AG04450 (cell line): ENCODE measurements at regions not wholly inside any gene's neighbourhood (a gene's known extent, or its start where the extent isn't known, plus 50 kb on each side); places are given as distances from the start of the nearest gene placed in this dataset.

Experiments used
- CTCF ChIA-PET: fragments of 300-600, 350-600 bp; formaldehyde crosslinking; extraction: SDS; loops from one replicate; lab custom pipeline; 2022; ENCODE audit warnings: antibody characterized with exemption, inconsistent platforms; lab: Charles Lee
- POLR2A ChIA-PET: fragments of 350-600 bp; formaldehyde crosslinking; extraction: SDS; loops from one replicate; lab custom pipeline; 2021; ENCODE audit warnings: antibody characterized with exemption, inconsistent platforms; lab: Yijun Ruan, JAX
- DNase-seq: peaks from one replicate; pipeline ENCODE4 v3.0.0-alpha.2; 2011; ENCODE audit warnings: low read depth, low spot score
- H3K27ac ChIP-seq: one replicate; pipeline ENCODE4 v1.5.1; 2012; ENCODE audit warnings: low read depth, low read length, control low read depth
- H3K27me3 ChIP-seq: one replicate; pipeline ENCODE4 v1.6.0; 2012; ENCODE audit warnings: low read length; ENCODE audit not compliant: control insufficient read depth, insufficient read depth
- H3K4me3 ChIP-seq: 2 replicates; pipeline ENCODE4 v1.5.1; 2011; ENCODE audit warnings: mild to moderate bottlenecking, low read depth, low read length, control low read depth
- H3K9me3 ChIP-seq: 2 replicates; pipeline ENCODE4 v1.5.1; 2012; ENCODE audit warnings: low read length; ENCODE audit not compliant: control insufficient read depth, insufficient read depth
- CTCF ChIP-seq: IDR thresholded peaks from 2 replicates; pipeline ENCODE4 v1.5.1; 2011; ENCODE audit warnings: low read depth, low read length, control low read depth, inconsistent platforms

- Histone ChIP-seq H3K4me3 (no peak overlapping the region), H3K27ac (no peak overlapping the region), H3K27me3 (no peaks in the 10 kb centered on the region), H3K9me3 (no peaks in the 10 kb centered on the region)
- DNase-seq, result no peak
- ChIA-PET CTCF (no interaction called here), POLR2A (no interaction called here)
- no peak for TF ChIP-seq CTCF
Measured at GRCh38 chr3:22315925-22316324, 564.9 kb upstream of the ZNF385D start.

GRCh38 chr3:22318325-22318724 lies 567.3 kb upstream of the ZNF385D start:
- TF ChIP-seq CTCF, result no peak
- POLR2A ChIA-PET, result no interaction called here

GRCh38 chr3:22319446-22319845 lies 568.4 kb upstream of the ZNF385D start:
- no peak for DNase-seq
- no peak overlapping the region for H3K27ac ChIP-seq
- H3K4me3 ChIP-seq, result no peak overlapping the region
- H3K27me3 ChIP-seq, result no peaks in the 10 kb centered on the region
- CTCF ChIA-PET, result no interaction called here
- POLR2A ChIA-PET, result no interaction called here
- TF ChIP-seq CTCF, result no peak
- H3K9me3 ChIP-seq, result no peaks in the 10 kb centered on the region

More at GRCh38 chr3:22318325-22318724, 567.3 kb upstream of the ZNF385D start:
- Histone ChIP-seq H3K4me3 (no peak overlapping the region), H3K9me3 (no peaks in the 10 kb centered on the region), H3K27me3 (no peaks in the 10 kb centered on the region), H3K27ac (no peak overlapping the region)
- DNase-seq, result no peak
- CTCF ChIA-PET, result no interaction called here

- ChIA-PET CTCF (no interaction called here), POLR2A (no interaction called here)
- DNase-seq, result no peak
- H3K4me3 ChIP-seq, result no peak overlapping the region
- no peak overlapping the region for H3K27ac ChIP-seq
- no peak for TF ChIP-seq CTCF
- H3K9me3 ChIP-seq, result no peaks in the 10 kb centered on the region
- no peaks in the 10 kb centered on the region for H3K27me3 ChIP-seq
Measured at GRCh38 chr3:22322861-22323260, 571.9 kb upstream of the ZNF385D start.

GRCh38 chr3:22326305-22326704 lies 575.3 kb upstream of the ZNF385D start:
- TF ChIP-seq CTCF, result no peak
- Histone ChIP-seq H3K9me3 (no peaks in the 10 kb centered on the region), H3K27ac (no peak overlapping the region), H3K4me3 (no peak overlapping the region), H3K27me3 (no peaks in the 10 kb centered on the region)
- no peak for DNase-seq
- ChIA-PET POLR2A (no interaction called here), CTCF (no interaction called here)
